ENCODE measurements at regions not wholly inside any gene's neighbourhood (a gene's known extent, or its start where the extent isn't known, plus 50 kb on each side); places are given as distances from the start of the nearest gene placed in this dataset.

GRCh38 chr17:79150035-79150733, 75.6 kb downstream of the ENGASE start:
- TF ChIP-seq CTCF (IDR thresholded peaks at IDR 0.05; ENCODE audit: poor library complexity, severe bottlenecking), result no peak
- no peak for TF ChIP-seq REST (IDR thresholded peaks at IDR 0.05; ENCODE audit: borderline replicate concordance)
- no peak for TF ChIP-seq POLR2AphosphoS5 (IDR thresholded peaks at IDR 0.05)
- TF ChIP-seq EZH2 (IDR thresholded peaks at IDR 0.05; ENCODE audit: borderline replicate concordance, insufficient read depth, low read length, poor library complexity, severe bottlenecking), result no peak
- no peak for TF ChIP-seq RAD21 (conservative IDR thresholded peaks at IDR 0.05)
- no peak for TF ChIP-seq SMC3 (conservative IDR thresholded peaks at IDR 0.05; ENCODE audit: poor library complexity)
- no peak for TF ChIP-seq TAF1 (IDR thresholded peaks at IDR 0.05; ENCODE audit: low read depth)
- no peak for TF ChIP-seq EP300 (conservative IDR thresholded peaks at IDR 0.05; ENCODE audit: poor library complexity, severe bottlenecking)
- no peak for TF ChIP-seq MXI1 (conservative IDR thresholded peaks at IDR 0.05; ENCODE audit: poor library complexity, severe bottlenecking)

Measured in neural cell (in vitro differentiated cells).